Neural progenitor cell (in vitro differentiated cells): ENCODE measurements at regions not wholly inside any gene's neighbourhood (a gene's known extent, or its start where the extent isn't known, plus 50 kb on each side); places are given as distances from the start of the nearest gene placed in this dataset.

ENCODE experiments used
- CTCF ChIP-seq: fragments of 200-600 bp; sonication (generic); IDR thresholded peaks from 2 replicates; pipeline ENCODE4 v1.5.1; 2017; ENCODE audit warnings: antibody characterized with exemption, mild to moderate bottlenecking
- EZH2 ChIP-seq: fragments of 200-600 bp; sonication (generic); IDR thresholded peaks from 2 replicates; pipeline ENCODE4 v1.6.1; 2017; ENCODE audit warnings: antibody characterized with exemption, mild to moderate bottlenecking, moderate library complexity

DNA sequence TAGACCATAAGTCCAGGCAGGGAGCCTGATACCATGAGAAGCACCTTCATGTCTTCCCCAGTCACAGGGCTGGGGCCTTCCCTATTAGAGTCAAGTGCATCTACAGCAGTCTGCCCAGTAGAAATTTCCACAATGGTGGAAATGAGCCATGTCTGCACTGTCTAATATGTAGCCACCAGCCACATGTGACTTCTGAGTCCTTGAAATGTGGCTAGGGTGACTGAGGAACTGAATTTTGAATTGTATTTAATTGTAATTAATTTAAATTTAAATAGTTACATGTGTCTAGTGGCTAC, 300.2 kb downstream of the CLIC5 start:
- TF ChIP-seq CTCF: no peak
- TF ChIP-seq EZH2: no peak
